Hepatocyte (in vitro differentiated cells): ENCODE measurements at regions not wholly inside any gene's neighbourhood (a gene's known extent, or its start where the extent isn't known, plus 50 kb on each side); places are given as distances from the start of the nearest gene placed in this dataset.

Source experiments
- DNase-seq: peaks from one replicate; pipeline ENCODE4 v3.0.0-alpha.2; 2016; ENCODE audit warnings: low spot score
- H2AFZ ChIP-seq: fragments of 200-600 bp; sonication (generic); 2 replicates; pipeline ENCODE4 v1.6.0; 2016; ENCODE audit warnings: antibody characterized with exemption, mild to moderate bottlenecking
- H3K27ac ChIP-seq: fragments of 200-600 bp; sonication (generic); 2 replicates; pipeline ENCODE4 v1.5.1; 2016; ENCODE audit warnings: mild to moderate bottlenecking
- H3K27me3 ChIP-seq: fragments of 200-600 bp; sonication (generic); 2 replicates; pipeline ENCODE4 v1.6.1; 2016
- H3K36me3 ChIP-seq: fragments of 200-600 bp; sonication (generic); replicated peaks from 2 replicates; pipeline ENCODE4 v1.5.1; 2016; ENCODE audit warnings: low read depth; ENCODE audit not compliant: insufficient read depth
- H3K4me1 ChIP-seq: fragments of 200-600 bp; sonication (generic); 2 replicates; pipeline ENCODE4 v1.5.1; 2016; ENCODE audit warnings: mild to moderate bottlenecking, moderate library complexity; ENCODE audit not compliant: insufficient read depth
- H3K4me2 ChIP-seq: fragments of 200-600 bp; sonication (generic); 2 replicates; pipeline ENCODE4 v1.6.0; 2016
- H3K4me3 ChIP-seq: fragments of 200-600 bp; sonication (generic); 2 replicates; pipeline ENCODE4 v1.5.1; 2016; ENCODE audit warnings: mild to moderate bottlenecking
- H3K79me2 ChIP-seq: fragments of 200-600 bp; sonication (generic); 2 replicates; pipeline ENCODE4 v1.6.0; 2017; ENCODE audit warnings: mild to moderate bottlenecking
- H3K9me2 ChIP-seq: fragments of 200-600 bp; sonication (generic); replicated peaks from 2 replicates; pipeline ENCODE4 v1.6.0; 2017; ENCODE audit warnings: mild to moderate bottlenecking; ENCODE audit not compliant: insufficient read depth
- H3K9me3 ChIP-seq: fragments of 200-600 bp; sonication (generic); 2 replicates; pipeline ENCODE4 v1.5.1; 2016; ENCODE audit warnings: low read depth, mild to moderate bottlenecking
- H4K20me1 ChIP-seq: fragments of 200-600 bp; sonication (generic); 2 replicates; pipeline ENCODE4 v1.6.0; 2016; ENCODE audit warnings: mild to moderate bottlenecking; ENCODE audit not compliant: insufficient read depth, poor library complexity, severe bottlenecking
- EZH2 ChIP-seq: fragments of 200-600 bp; sonication (generic); IDR thresholded peaks from 2 replicates; pipeline ENCODE4 v1.6.1; 2016; ENCODE audit warnings: antibody characterized with exemption, mild to moderate bottlenecking, borderline replicate concordance
- EZH2phosphoT487 ChIP-seq: fragments of 200-600 bp; sonication (generic); IDR thresholded peaks from one replicate; pipeline ENCODE4 v1.6.1; 2018; ENCODE audit warnings: antibody characterized with exemption, mild to moderate bottlenecking, low read depth, moderate library complexity; ENCODE audit not compliant: unreplicated experiment, severe bottlenecking
- WGBS: methylation state at CpG from one replicate; pipeline ENCODE4 v1.1.6; 2016; ENCODE audit warnings: low lambda C conversion rate; ENCODE audit errors: missing lambda C conversion rate; 5-methylcytosine and 5-hydroxymethylcytosine counted together
- TF ChIP-seq, protein P1 (sequence below): fragments of 200-600 bp; sonication (generic); IDR thresholded peaks from 2 replicates; pipeline ENCODE4 v1.5.1; 2016; ENCODE audit warnings: antibody characterized with exemption, mild to moderate bottlenecking; ENCODE audit not compliant: poor library complexity

- no peak overlapping the region for H3K4me3 ChIP-seq
- H3K79me2 ChIP-seq: no peaks in the 10 kb centered on the region
- TF ChIP-seq, protein P1, sequence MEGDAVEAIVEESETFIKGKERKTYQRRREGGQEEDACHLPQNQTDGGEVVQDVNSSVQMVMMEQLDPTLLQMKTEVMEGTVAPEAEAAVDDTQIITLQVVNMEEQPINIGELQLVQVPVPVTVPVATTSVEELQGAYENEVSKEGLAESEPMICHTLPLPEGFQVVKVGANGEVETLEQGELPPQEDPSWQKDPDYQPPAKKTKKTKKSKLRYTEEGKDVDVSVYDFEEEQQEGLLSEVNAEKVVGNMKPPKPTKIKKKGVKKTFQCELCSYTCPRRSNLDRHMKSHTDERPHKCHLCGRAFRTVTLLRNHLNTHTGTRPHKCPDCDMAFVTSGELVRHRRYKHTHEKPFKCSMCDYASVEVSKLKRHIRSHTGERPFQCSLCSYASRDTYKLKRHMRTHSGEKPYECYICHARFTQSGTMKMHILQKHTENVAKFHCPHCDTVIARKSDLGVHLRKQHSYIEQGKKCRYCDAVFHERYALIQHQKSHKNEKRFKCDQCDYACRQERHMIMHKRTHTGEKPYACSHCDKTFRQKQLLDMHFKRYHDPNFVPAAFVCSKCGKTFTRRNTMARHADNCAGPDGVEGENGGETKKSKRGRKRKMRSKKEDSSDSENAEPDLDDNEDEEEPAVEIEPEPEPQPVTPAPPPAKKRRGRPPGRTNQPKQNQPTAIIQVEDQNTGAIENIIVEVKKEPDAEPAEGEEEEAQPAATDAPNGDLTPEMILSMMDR: no peak
- TF ChIP-seq EZH2phosphoT487: no peak
- no peak overlapping the region for H3K4me2 ChIP-seq
- H2AFZ ChIP-seq: no peak overlapping the region
- H3K4me1 ChIP-seq: peaks cover 4% of the 10 kb centered on the region
- H4K20me1 ChIP-seq: no peaks in the 10 kb centered on the region
- WGBS: 80% methylated on average over 3 of the region's 3 CpGs
- no peak for DNase-seq
- H3K36me3 ChIP-seq: no peaks in the 10 kb centered on the region
- no peaks in the 10 kb centered on the region for H3K27me3 ChIP-seq
- H3K27ac ChIP-seq: no peak overlapping the region
- H3K9me3 ChIP-seq: no peaks in the 10 kb centered on the region
- no peaks in the 10 kb centered on the region for H3K9me2 ChIP-seq
Observed at GRCh38 chr7:115674467-115675024, 356.0 kb downstream of the TFEC start.

- no peak for DNase-seq
- 79% methylated on average over 1 of the region's 1 CpG for WGBS
- no peak overlapping the region for H2AFZ ChIP-seq
Observed at GRCh38 chr7:115672024-115672423, 358.5 kb downstream of the TFEC start.

DNA sequence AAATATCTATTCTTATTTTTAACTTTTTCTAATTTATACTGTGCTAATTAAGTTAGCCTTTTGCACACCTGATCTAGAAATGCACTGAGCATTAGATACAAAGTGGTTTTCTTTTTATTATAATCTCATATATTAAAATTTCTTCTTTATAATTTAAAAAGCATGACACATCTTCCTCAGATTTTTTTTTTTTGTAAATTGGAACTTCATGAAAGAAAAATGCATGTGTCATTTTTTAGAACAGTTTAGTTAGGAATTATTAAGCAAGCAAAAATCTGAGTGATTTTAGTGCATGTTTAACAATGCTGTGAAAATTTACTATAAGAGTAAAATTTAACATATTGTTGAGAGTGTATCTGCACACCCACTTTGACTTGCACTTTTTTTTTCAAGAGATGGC is 367.9 kb downstream of the TFEC start:
- TF ChIP-seq, protein P1: no peak
- TF ChIP-seq EZH2phosphoT487 (no peak), EZH2 (no peak)
- Histone ChIP-seq H4K20me1 (no peaks in the 10 kb centered on the region), H3K4me1 (no peaks in the 10 kb centered on the region), H3K27me3 (no peaks in the 10 kb centered on the region), H3K36me3 (no peaks in the 10 kb centered on the region), H2AFZ (no peak overlapping the region), H3K4me3 (no peak overlapping the region), H3K9me3 (no peaks in the 10 kb centered on the region), H3K4me2 (no peak overlapping the region), H3K79me2 (no peaks in the 10 kb centered on the region), H3K27ac (no peak overlapping the region), H3K9me2 (no peaks in the 10 kb centered on the region)
- no peak for DNase-seq

More at GRCh38 chr7:115672024-115672423, 358.5 kb downstream of the TFEC start:
- no peak overlapping the region for H3K27ac ChIP-seq
- no peaks in the 10 kb centered on the region for H4K20me1 ChIP-seq
- no peaks in the 10 kb centered on the region for H3K79me2 ChIP-seq
- no peaks in the 10 kb centered on the region for H3K9me3 ChIP-seq
- no peaks in the 10 kb centered on the region for H3K36me3 ChIP-seq
- no peak overlapping the region for H3K4me2 ChIP-seq
- no peak for TF ChIP-seq EZH2
- no peak for TF ChIP-seq EZH2phosphoT487
- TF ChIP-seq, protein P1: no peak
- H3K4me1 ChIP-seq: no peaks in the 10 kb centered on the region
- no peak overlapping the region for H3K4me3 ChIP-seq
- H3K9me2 ChIP-seq: no peaks in the 10 kb centered on the region
- no peaks in the 10 kb centered on the region for H3K27me3 ChIP-seq

GRCh38 chr7:115662120-115662519 is 368.4 kb downstream of the TFEC start:
- no peak for DNase-seq
- no peaks in the 10 kb centered on the region for H3K9me3 ChIP-seq
- TF ChIP-seq EZH2phosphoT487 (no peak), EZH2 (no peak)
- TF ChIP-seq, protein P1: no peak
- H3K79me2 ChIP-seq: no peaks in the 10 kb centered on the region
- H3K9me2 ChIP-seq: no peaks in the 10 kb centered on the region
- no peaks in the 10 kb centered on the region for H3K36me3 ChIP-seq
- H2AFZ ChIP-seq: no peak overlapping the region
- WGBS: 76% methylated on average over 2 of the region's 2 CpGs
- H3K27me3 ChIP-seq: no peaks in the 10 kb centered on the region
- no peaks in the 10 kb centered on the region for H4K20me1 ChIP-seq
- H3K27ac ChIP-seq: no peak overlapping the region
- H3K4me2 ChIP-seq: no peak overlapping the region
- H3K4me3 ChIP-seq: no peak overlapping the region
- H3K4me1 ChIP-seq: no peaks in the 10 kb centered on the region
